A673 (cell line): ENCODE measurements at regions not wholly inside any gene's neighbourhood (a gene's known extent, or its start where the extent isn't known, plus 50 kb on each side); places are given as distances from the start of the nearest gene placed in this dataset.

Experiments
- EZH2 ChIP-seq: fragments of 200-600 bp; sonication (generic); IDR thresholded peaks from 2 replicates; pipeline ENCODE4 v1.6.1; 2017; ENCODE audit warnings: borderline replicate concordance, low read depth, mild to moderate bottlenecking, mixed read lengths, antibody characterized with exemption, low read length; ENCODE audit not compliant: poor library complexity, severe bottlenecking
- TF ChIP-seq, protein P1 (sequence below): fragments of 300-800, 200-600 bp; sonication (generic); conservative IDR thresholded peaks from 2 replicates; pipeline ENCODE4 v1.5.1; 2017; ENCODE audit warnings: low read depth, mild to moderate bottlenecking, antibody characterized with exemption, low read length, moderate library complexity, mixed read lengths

DNA sequence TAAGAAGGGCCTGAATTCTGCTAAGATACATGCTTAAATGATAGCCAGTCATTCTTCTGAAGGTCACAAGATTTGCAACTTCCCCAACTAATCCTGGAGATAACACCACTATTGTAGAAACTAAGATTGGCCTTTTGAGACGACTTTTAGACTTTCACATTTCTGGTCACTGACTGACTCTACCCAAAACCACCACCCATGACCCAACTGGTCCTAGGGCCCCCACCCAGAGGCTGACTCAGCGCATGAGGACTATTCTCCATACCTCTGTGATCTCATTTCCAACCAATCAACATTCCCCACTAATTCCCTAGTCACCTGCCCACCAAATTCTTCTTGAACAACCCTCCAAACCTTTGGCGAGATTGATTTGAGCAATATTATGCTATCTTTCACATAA, 1299.0 kb downstream of the CDH11 start:
- TF ChIP-seq, protein P1, sequence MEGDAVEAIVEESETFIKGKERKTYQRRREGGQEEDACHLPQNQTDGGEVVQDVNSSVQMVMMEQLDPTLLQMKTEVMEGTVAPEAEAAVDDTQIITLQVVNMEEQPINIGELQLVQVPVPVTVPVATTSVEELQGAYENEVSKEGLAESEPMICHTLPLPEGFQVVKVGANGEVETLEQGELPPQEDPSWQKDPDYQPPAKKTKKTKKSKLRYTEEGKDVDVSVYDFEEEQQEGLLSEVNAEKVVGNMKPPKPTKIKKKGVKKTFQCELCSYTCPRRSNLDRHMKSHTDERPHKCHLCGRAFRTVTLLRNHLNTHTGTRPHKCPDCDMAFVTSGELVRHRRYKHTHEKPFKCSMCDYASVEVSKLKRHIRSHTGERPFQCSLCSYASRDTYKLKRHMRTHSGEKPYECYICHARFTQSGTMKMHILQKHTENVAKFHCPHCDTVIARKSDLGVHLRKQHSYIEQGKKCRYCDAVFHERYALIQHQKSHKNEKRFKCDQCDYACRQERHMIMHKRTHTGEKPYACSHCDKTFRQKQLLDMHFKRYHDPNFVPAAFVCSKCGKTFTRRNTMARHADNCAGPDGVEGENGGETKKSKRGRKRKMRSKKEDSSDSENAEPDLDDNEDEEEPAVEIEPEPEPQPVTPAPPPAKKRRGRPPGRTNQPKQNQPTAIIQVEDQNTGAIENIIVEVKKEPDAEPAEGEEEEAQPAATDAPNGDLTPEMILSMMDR = no peak
- TF ChIP-seq EZH2 = no peak
